ENCODE measurements at regions not wholly inside any gene's neighbourhood (a gene's known extent, or its start where the extent isn't known, plus 50 kb on each side); places are given as distances from the start of the nearest gene placed in this dataset.

DNA sequence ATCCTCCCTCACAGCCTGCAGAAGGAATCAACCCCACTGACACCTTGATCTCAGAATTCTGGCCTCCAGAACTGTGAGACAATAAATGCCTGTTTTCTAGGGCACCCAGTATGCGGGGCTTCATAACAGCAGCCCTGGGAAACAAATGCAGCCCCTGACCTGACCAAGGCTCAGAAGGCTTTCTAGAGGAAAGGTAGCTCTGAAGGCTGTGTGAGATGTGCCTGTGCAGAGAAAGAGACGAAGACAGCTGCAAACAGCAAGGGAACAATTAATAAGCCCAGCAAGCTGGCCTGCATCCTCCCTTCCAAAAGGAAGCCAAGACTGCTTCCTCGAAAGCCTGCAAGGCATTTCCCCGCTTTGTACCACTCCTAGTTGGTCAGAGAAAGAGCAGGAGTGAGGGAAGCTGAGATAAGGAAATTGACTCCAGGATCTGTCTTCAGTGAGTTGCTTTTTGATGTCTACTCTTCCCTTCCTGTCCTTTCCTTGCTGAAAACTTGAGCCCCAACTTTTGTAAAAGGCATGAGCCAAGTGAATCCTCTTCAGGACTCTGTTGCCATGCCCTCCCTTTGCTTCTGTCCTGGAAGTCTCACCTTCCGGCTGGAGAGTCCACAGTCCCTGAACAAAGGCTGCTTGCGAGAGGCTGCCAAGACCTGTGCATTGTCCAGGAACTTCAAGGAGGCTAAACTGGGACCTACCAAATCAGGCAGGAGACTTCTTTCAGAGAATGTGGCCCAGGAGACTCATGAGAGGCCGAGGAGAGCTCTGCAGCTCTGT lies 71.2 kb upstream of the ARID5B start:
- TF ChIP-seq, protein P1, sequence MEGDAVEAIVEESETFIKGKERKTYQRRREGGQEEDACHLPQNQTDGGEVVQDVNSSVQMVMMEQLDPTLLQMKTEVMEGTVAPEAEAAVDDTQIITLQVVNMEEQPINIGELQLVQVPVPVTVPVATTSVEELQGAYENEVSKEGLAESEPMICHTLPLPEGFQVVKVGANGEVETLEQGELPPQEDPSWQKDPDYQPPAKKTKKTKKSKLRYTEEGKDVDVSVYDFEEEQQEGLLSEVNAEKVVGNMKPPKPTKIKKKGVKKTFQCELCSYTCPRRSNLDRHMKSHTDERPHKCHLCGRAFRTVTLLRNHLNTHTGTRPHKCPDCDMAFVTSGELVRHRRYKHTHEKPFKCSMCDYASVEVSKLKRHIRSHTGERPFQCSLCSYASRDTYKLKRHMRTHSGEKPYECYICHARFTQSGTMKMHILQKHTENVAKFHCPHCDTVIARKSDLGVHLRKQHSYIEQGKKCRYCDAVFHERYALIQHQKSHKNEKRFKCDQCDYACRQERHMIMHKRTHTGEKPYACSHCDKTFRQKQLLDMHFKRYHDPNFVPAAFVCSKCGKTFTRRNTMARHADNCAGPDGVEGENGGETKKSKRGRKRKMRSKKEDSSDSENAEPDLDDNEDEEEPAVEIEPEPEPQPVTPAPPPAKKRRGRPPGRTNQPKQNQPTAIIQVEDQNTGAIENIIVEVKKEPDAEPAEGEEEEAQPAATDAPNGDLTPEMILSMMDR (IDR thresholded peaks at IDR 0.05), result no peak
- no peak for TF ChIP-seq POLR2A (IDR thresholded peaks at IDR 0.05)
